Pancreas (tissue), 10 donors: ENCODE measurements at regions not wholly inside any gene's neighbourhood (a gene's known extent, or its start where the extent isn't known, plus 50 kb on each side); places are given as distances from the start of the nearest gene placed in this dataset.

Source experiments
- ATAC-seq, 4 donors: fragments of 200-7000 bp; cut with Tn5 transposase; one replicate each; pipeline versions ENCODE4 v1.8.0 to v1.9.1; 2020; ENCODE audit warnings: mild to moderate bottlenecking in 4 of 4, moderate library complexity in 4 of 4
- DNase-seq, 6 donors: peaks; one replicate each; pipeline ENCODE4 v3.0.0-alpha.2; 2020
- FAIRE-seq: peaks from 2 replicates; lab custom pipeline; 2012; peaks lifted over from hg19 to GRCh38; lab: Jason Lieb, UNC
- H3K27ac ChIP-seq, 4 donors: fragments of 200-600 bp; sonication (generic); 1 replicate in 3 of 4; 2 replicates in 1 of 4; pipeline versions ENCODE4 v1.5.0 to v1.8.0; 2020
- H3K27me3 ChIP-seq, 4 donors: fragments of 200-600 bp; one replicate each; pipeline ENCODE4 v1.8.0; 2021
- H3K36me3 ChIP-seq, 3 donors: fragments of 200-600 bp; sonication (generic) in 1 of 3; one replicate each; pipeline versions ENCODE4 v1.5.0 to v1.8.0; 2020 to 2021
- H3K4me1 ChIP-seq, 3 donors: fragments of 200-600 bp; one replicate each; pipeline ENCODE4 v1.8.0; 2021
- H3K4me3 ChIP-seq, 4 donors: fragments of 200-600 bp; sonication (generic) in 2 of 4; one replicate each; pipeline versions ENCODE4 v1.5.0 to v1.8.0; 2020 to 2021
- H3K9me3 ChIP-seq, 4 donors: fragments of 200-600 bp; one replicate each; pipeline ENCODE4 v1.8.0; 2021
- WGBS, 2 donors: extraction: QIAGEN DNeasy Blood & Tissue Kit; methylation state at CpG; one replicate each; pipeline ENCODE4 v1.1.7; 2013; 5-methylcytosine and 5-hydroxymethylcytosine counted together
- intact Hi-C, 3 donors: fragments of 100-400 bp; cut with DNase I; formaldehyde crosslinking; loops; one replicate each; pipeline versions ENCODE4 v1.11.1 to v1.14.2; 2022
- TF ChIP-seq, protein P1 (sequence below), 4 donors: fragments of 200-600 bp; sonication (generic) in 3 of 4; IDR thresholded peaks; one replicate each; pipeline versions ENCODE4 v1.5.0 to v1.8.0; 2021; ENCODE audit warnings: antibody characterized with exemption in 4 of 4
- donor health status: healthy with polysubstance abuse.
- donor health status: DM: no; HTN: no; CAD: no; lungs with moderate emphysema.
- donor health status: DM: no; HTN: no; CAD: no.
- donor health status: control.
- donor health status: control.
- donor health status: Bipolar disorder and iron deficiency.
- donor health status: DM: yes; HTN: yes; CAD: no.
- donor health status: DM: no; HTN: no; CAD: no.
- donor health status: DM: no; HTN: no; CAD: no.
- donor health status: DM: yes; HTN: yes; CAD: no.

DNA sequence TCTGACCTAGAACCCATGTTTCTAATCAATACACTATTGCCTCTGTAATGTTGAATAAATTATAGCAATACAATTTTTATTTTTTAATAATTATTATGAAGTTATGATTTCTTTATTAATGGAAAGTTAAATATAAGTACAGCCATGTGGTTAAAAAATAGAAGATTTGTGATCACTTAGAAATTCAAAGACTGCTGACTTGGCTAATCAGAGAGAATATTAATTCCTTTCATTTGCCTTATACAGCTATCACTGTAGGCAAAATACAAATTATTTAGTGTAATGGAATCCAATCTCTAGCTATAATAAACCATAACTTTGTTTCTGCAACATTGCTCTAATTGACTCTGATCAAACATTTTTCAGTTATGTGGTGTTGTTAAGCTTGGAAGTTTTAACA, 255.0 kb upstream of the TAS2R1 start:
- H3K36me3 ChIP-seq = no peaks in the 10 kb centered on the region
- DNase-seq (no peak), FAIRE-seq (no peak), ATAC-seq (no peak)
- intact Hi-C loops = no loop called here
- H3K4me3 ChIP-seq = no peak overlapping the region
- TF ChIP-seq, protein P1, sequence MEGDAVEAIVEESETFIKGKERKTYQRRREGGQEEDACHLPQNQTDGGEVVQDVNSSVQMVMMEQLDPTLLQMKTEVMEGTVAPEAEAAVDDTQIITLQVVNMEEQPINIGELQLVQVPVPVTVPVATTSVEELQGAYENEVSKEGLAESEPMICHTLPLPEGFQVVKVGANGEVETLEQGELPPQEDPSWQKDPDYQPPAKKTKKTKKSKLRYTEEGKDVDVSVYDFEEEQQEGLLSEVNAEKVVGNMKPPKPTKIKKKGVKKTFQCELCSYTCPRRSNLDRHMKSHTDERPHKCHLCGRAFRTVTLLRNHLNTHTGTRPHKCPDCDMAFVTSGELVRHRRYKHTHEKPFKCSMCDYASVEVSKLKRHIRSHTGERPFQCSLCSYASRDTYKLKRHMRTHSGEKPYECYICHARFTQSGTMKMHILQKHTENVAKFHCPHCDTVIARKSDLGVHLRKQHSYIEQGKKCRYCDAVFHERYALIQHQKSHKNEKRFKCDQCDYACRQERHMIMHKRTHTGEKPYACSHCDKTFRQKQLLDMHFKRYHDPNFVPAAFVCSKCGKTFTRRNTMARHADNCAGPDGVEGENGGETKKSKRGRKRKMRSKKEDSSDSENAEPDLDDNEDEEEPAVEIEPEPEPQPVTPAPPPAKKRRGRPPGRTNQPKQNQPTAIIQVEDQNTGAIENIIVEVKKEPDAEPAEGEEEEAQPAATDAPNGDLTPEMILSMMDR (IDR thresholded peaks at IDR 0.05) = no peak
- H3K27ac ChIP-seq = no peak overlapping the region
- H3K27me3 ChIP-seq = no peaks in the 10 kb centered on the region
- no peaks in the 10 kb centered on the region for H3K4me1 ChIP-seq
- H3K9me3 ChIP-seq = no peaks in the 10 kb centered on the region

DNA sequence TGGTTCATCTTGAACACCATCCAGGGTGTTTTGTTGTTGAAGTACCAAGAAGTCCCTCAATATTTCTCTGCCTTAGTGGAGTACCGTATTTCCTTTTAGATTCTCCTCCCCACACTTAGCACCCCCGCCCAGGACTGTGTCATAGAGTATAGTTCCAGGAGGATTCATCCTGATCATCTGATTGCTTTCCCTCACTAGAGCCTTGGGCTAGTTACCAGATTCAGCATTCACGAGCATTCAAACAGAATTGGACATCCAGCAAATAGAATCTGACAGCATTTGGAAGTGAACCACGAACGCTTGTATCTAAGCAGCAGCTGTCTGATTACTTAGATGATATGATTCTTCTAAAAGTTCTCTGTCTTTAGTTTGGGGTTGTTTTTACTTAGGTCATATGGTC, 248.1 kb upstream of the TAS2R1 start:
- WGBS, 2 donors = 60 to 70% methylated on average over 5 of the region's 5 CpGs
- Histone ChIP-seq H3K4me1 (no peaks in the 10 kb centered on the region), H3K4me3 (no peak overlapping the region), H3K27ac (no peak overlapping the region), H3K27me3 (no peaks in the 10 kb centered on the region), H3K36me3 (no peaks in the 10 kb centered on the region), H3K9me3 (no peaks in the 10 kb centered on the region)
- intact Hi-C loops = no loop called here
- DNase-seq = no peak
- no peak for FAIRE-seq
- TF ChIP-seq, protein P1 (IDR thresholded peaks at IDR 0.05) = no peak
- ATAC-seq = no peak

DNA sequence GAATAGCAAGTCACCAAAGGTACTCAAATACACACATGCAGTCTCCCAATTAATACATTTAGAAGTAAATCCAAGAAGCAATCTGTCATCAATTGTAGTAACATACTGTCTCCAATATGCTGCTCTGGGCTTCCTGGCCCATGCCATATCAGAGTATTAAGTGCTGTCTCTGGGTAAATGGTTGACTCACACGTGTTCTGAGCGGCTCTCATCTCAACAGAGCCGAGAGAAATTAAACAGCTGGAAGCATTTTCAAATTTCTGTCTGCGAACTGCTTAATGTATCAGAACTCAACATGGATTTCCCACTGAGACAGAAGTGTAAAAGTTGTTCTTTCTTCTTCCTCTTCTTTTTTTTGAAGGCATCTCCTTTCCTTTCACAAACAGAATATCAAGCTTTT, 247.3 kb upstream of the TAS2R1 start:
- TF ChIP-seq, protein P1 (IDR thresholded peaks at IDR 0.05) = no peak
- intact Hi-C loops = no loop called here
- Histone ChIP-seq H3K36me3 (no peaks in the 10 kb centered on the region), H3K4me3 (no peak overlapping the region), H3K9me3 (no peaks in the 10 kb centered on the region), H3K27ac (no peak overlapping the region), H3K27me3 (no peaks in the 10 kb centered on the region), H3K4me1 (no peaks in the 10 kb centered on the region)
- WGBS, 2 donors = 19 to 28% methylated on average over 4 of the region's 4 CpGs
- ATAC-seq (no peak), DNase-seq (no peak), FAIRE-seq (no peak)

DNA sequence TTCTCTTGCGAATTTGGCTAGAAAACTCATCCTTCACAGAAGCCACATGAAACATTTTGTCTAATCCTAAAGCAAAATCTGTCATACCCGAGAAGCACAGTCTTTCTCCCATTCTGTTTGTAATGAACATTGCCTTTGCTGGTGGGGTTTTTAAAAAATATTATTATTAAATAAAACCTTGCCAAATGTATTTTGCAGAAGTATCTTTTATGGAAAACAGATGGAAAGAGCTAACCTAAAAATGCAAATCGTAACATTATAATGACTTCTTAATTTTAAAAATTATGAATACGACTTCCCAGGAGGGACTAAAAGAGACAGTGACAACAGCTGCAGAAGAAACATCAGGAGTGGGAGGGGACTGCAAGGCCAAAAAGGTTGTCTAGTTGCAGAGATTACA, 246.3 kb upstream of the TAS2R1 start:
- ATAC-seq (no peak), FAIRE-seq (no peak), DNase-seq (no peak)
- Histone ChIP-seq H3K9me3 (no peaks in the 10 kb centered on the region), H3K27ac (no peak overlapping the region), H3K27me3 (no peaks in the 10 kb centered on the region), H3K4me3 (no peak overlapping the region), H3K36me3 (no peaks in the 10 kb centered on the region), H3K4me1 (no peaks in the 10 kb centered on the region)
- TF ChIP-seq, protein P1 (IDR thresholded peaks at IDR 0.05) = no peak
- WGBS, 2 donors = 78% methylated on average over 4 of the region's 4 CpGs
- intact Hi-C loops = no loop called here

DNA sequence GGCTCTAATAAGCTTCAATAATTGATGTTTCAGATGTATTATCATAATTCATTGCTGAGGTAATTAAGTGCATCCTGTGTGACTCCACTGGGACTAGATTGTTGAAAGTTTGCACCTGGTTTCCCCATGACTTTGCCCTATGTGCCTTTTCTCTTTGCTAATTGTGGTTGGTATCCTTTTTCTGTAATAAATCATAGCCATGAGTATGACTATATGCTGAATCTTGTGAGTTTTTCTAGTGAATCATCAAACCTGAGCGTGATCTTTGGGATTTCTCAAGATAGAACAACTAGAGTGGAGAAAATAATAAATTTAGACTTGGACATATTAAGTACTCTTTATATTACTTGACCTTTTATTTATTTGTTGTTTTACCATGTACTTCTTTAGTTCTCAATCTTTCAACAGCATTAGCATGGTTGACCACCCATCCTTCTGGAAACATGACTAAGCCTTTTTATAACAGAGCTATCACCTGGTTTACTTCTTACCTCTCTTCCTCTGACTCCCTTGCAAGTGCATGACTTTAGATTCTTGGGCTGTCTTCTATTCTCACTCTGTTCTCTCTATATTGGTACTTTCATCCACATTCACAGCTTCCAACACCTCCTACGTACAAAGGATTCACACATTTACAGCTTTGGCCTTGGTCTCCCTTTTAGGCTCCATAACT, 239.6 kb upstream of the TAS2R1 start:
- DNase-seq (no peak), FAIRE-seq (no peak), ATAC-seq (no peak)
- Histone ChIP-seq H3K4me1 (no peaks in the 10 kb centered on the region), H3K27me3 (no peaks in the 10 kb centered on the region), H3K4me3 (no peak overlapping the region), H3K27ac (no peak overlapping the region), H3K9me3 (no peaks in the 10 kb centered on the region), H3K36me3 (no peaks in the 10 kb centered on the region)
- TF ChIP-seq, protein P1 (IDR thresholded peaks at IDR 0.05) = no peak
- 63 to 72% methylated on average over 2 of the region's 2 CpGs for WGBS, 2 donors
- intact Hi-C loops = no loop called here
